ENCODE measurements at regions not wholly inside any gene's neighbourhood (a gene's known extent, or its start where the extent isn't known, plus 50 kb on each side); places are given as distances from the start of the nearest gene placed in this dataset.

GRCh38 chr2:118588850-118589249 lies 258.6 kb downstream of the EN1 start:
- Histone ChIP-seq H3K27me3 (no peaks in the 10 kb centered on the region), H3K9ac (no peak overlapping the region), H3K4me1 (peaks cover 4% of the 10 kb centered on the region), H3F3A (ENCODE audit: low read depth) (peaks cover 7% of the 10 kb centered on the region), H3K9me3 (ENCODE audit: low read depth) (no peaks in the 10 kb centered on the region), H3K4me3 (no peak overlapping the region), H3K36me3 (no peaks in the 10 kb centered on the region), H2AFZ (replicated peaks) (no peak overlapping the region), H3K79me2 (ENCODE audit: low read depth) (no peaks in the 10 kb centered on the region), H3K27ac (no peak overlapping the region), H4K20me1 (ENCODE audit: low read depth) (peaks cover 4% of the 10 kb centered on the region), H3K4me2 (no peak overlapping the region)
- Mint-ChIP-seq H3K9me3 (no peaks in the 10 kb centered on the region), H3K4me3 (no peak overlapping the region), H3K27me3 (ENCODE audit: insufficient read depth, low read depth) (peaks cover 6% of the 10 kb centered on the region), H3K27ac (peak overlapping the region; percentile 82), H3K4me1 (peaks cover 12% of the 10 kb centered on the region), H3K36me3 (no peaks in the 10 kb centered on the region)
- no peak for TF ChIP-seq CTCF (IDR thresholded peaks at IDR 0.05)
- no peak for TF ChIP-seq EZH2 (IDR thresholded peaks at IDR 0.05)
- DNase-seq (ENCODE audit: low spot score), result no peak

- H3K4me3 ChIP-seq, result no peak overlapping the region
- no peaks in the 10 kb centered on the region for H3K79me2 ChIP-seq (ENCODE audit: low read depth)
- H3K27ac ChIP-seq, result no peak overlapping the region
- no peak overlapping the region for H3K9ac ChIP-seq
- no peak overlapping the region for H3K4me2 ChIP-seq
- H3K36me3 Mint-ChIP-seq, result no peaks in the 10 kb centered on the region
- H3K4me1 Mint-ChIP-seq, result peaks cover 13% of the 10 kb centered on the region
- H3K9me3 Mint-ChIP-seq, result no peaks in the 10 kb centered on the region
- H4K20me1 ChIP-seq (ENCODE audit: low read depth), result peaks cover 4% of the 10 kb centered on the region
- H3K4me1 ChIP-seq, result peaks cover 6% of the 10 kb centered on the region
- H3F3A ChIP-seq (ENCODE audit: low read depth), result peaks cover 7% of the 10 kb centered on the region
- no peak overlapping the region for H3K4me3 Mint-ChIP-seq
- no peaks in the 10 kb centered on the region for H3K36me3 ChIP-seq
- no peak for DNase-seq (ENCODE audit: low spot score)
- H3K27ac Mint-ChIP-seq, result no peak overlapping the region
- no peak overlapping the region for H2AFZ ChIP-seq (replicated peaks)
- no peaks in the 10 kb centered on the region for H3K9me3 ChIP-seq (ENCODE audit: low read depth)
- TF ChIP-seq CTCF (IDR thresholded peaks at IDR 0.05) (no peak), EZH2phosphoT487 (IDR thresholded peaks at IDR 0.05) (no peak), EZH2 (IDR thresholded peaks at IDR 0.05) (no peak)
- H3K27me3 Mint-ChIP-seq (ENCODE audit: insufficient read depth, low read depth), result peaks cover 10% of the 10 kb centered on the region
- no peaks in the 10 kb centered on the region for H3K27me3 ChIP-seq
Observed at GRCh38 chr2:118586312-118586711, 261.1 kb downstream of the EN1 start.

GRCh38 chr2:118584877-118585276 lies 262.6 kb downstream of the EN1 start:
- TF ChIP-seq EZH2phosphoT487 (IDR thresholded peaks at IDR 0.05), result no peak
- no peak for TF ChIP-seq EZH2 (IDR thresholded peaks at IDR 0.05)
- no peak for TF ChIP-seq CTCF (IDR thresholded peaks at IDR 0.05)
- Histone ChIP-seq H3K9me3 (ENCODE audit: low read depth) (no peaks in the 10 kb centered on the region), H3F3A (ENCODE audit: low read depth) (peaks cover 7% of the 10 kb centered on the region), H3K4me3 (no peak overlapping the region), H3K9ac (no peak overlapping the region), H4K20me1 (ENCODE audit: low read depth) (peaks cover 4% of the 10 kb centered on the region), H3K4me1 (peaks cover 6% of the 10 kb centered on the region), H3K27me3 (peaks cover 5% of the 10 kb centered on the region), H3K36me3 (no peaks in the 10 kb centered on the region), H2AFZ (replicated peaks) (no peak overlapping the region), H3K27ac (no peak overlapping the region), H3K4me2 (no peak overlapping the region), H3K79me2 (ENCODE audit: low read depth) (no peaks in the 10 kb centered on the region)
- no peaks in the 10 kb centered on the region for H3K36me3 Mint-ChIP-seq
- H3K27me3 Mint-ChIP-seq (ENCODE audit: insufficient read depth, low read depth), result peaks cover 10% of the 10 kb centered on the region
- H3K4me3 Mint-ChIP-seq, result no peak overlapping the region
- no peak overlapping the region for H3K27ac Mint-ChIP-seq
- H3K4me1 Mint-ChIP-seq, result peaks cover 13% of the 10 kb centered on the region
- DNase-seq (ENCODE audit: low spot score), result no peak
- no peaks in the 10 kb centered on the region for H3K9me3 Mint-ChIP-seq

Measured in neural progenitor cell (in vitro differentiated cells).